ENCODE measurements at regions not wholly inside any gene's neighbourhood (a gene's known extent, or its start where the extent isn't known, plus 50 kb on each side); places are given as distances from the start of the nearest gene placed in this dataset.

- no peak for DNase-seq (ENCODE audit: low read depth, low spot score)
Measured at GRCh38 chr11:129590753-129591475, 215.3 kb downstream of the BARX2 start.

GRCh38 chr11:129591527-129591926 lies 215.9 kb downstream of the BARX2 start:
- DNase-seq (ENCODE audit: low read depth, low spot score): no peak

GRCh38 chr11:129592191-129592590 lies 216.5 kb downstream of the BARX2 start:
- DNase-seq (ENCODE audit: low read depth, low spot score): no peak

GRCh38 chr11:129593098-129593497 lies 217.4 kb downstream of the BARX2 start:
- no peak for DNase-seq (ENCODE audit: low read depth, low spot score)

- no peak for DNase-seq (ENCODE audit: low read depth, low spot score)
Measured at GRCh38 chr11:129595038-129595962, 219.7 kb downstream of the BARX2 start.

- DNase-seq (ENCODE audit: low read depth, low spot score): no peak
Measured at GRCh38 chr11:129596351-129596750, 219.3 kb upstream of the TMEM45B start.

- DNase-seq (ENCODE audit: low read depth, low spot score): no peak
Measured at GRCh38 chr11:129598378-129598777, 217.3 kb upstream of the TMEM45B start.

GRCh38 chr11:129605815-129606214 lies 209.8 kb upstream of the TMEM45B start:
- DNase-seq (ENCODE audit: low read depth, low spot score): no peak

- no peak for DNase-seq (ENCODE audit: low read depth, low spot score)
Measured at GRCh38 chr11:129608711-129609110, 206.9 kb upstream of the TMEM45B start.

GRCh38 chr11:129610125-129610524 lies 205.5 kb upstream of the TMEM45B start:
- no peak for DNase-seq (ENCODE audit: low read depth, low spot score)

GRCh38 chr11:129610545-129610944 lies 205.1 kb upstream of the TMEM45B start:
- DNase-seq (ENCODE audit: low read depth, low spot score): no peak

- no peak for DNase-seq (ENCODE audit: low read depth, low spot score)
Measured at GRCh38 chr11:129611661-129612446, 203.8 kb upstream of the TMEM45B start.

GRCh38 chr11:129612447-129612961 lies 203.1 kb upstream of the TMEM45B start:
- DNase-seq (ENCODE audit: low read depth, low spot score): no peak

GRCh38 chr11:129613071-129613470 lies 202.6 kb upstream of the TMEM45B start:
- no peak for DNase-seq (ENCODE audit: low read depth, low spot score)

GRCh38 chr11:129614256-129614944 lies 201.2 kb upstream of the TMEM45B start:
- no peak for DNase-seq (ENCODE audit: low read depth, low spot score)

- no peak for DNase-seq (ENCODE audit: low read depth, low spot score)
Measured at GRCh38 chr11:129618046-129618569, 197.5 kb upstream of the TMEM45B start.

GRCh38 chr11:129620237-129621104 lies 195.2 kb upstream of the TMEM45B start:
- no peak for DNase-seq (ENCODE audit: low read depth, low spot score)

- DNase-seq (ENCODE audit: low read depth, low spot score): no peak
Measured at GRCh38 chr11:129625930-129626329, 189.7 kb upstream of the TMEM45B start.

GRCh38 chr11:129631201-129631600 lies 184.4 kb upstream of the TMEM45B start:
- DNase-seq (ENCODE audit: low read depth, low spot score): no peak

- no peak for DNase-seq (ENCODE audit: low read depth, low spot score)
Measured at GRCh38 chr11:129636926-129637325, 178.7 kb upstream of the TMEM45B start.

Measured in iPS DF 19.7 (cell line).